Non-pigmented ciliary epithelial cell (primary cell): ENCODE measurements at regions not wholly inside any gene's neighbourhood (a gene's known extent, or its start where the extent isn't known, plus 50 kb on each side); places are given as distances from the start of the nearest gene placed in this dataset.
"Not testable (repeated sequence)": the region's sequence is repeated elsewhere in the genome, so short reads cannot be mapped to it uniquely, and the experiment has no call there.

Source experiments
- DNase-seq: peaks from one replicate; pipeline ENCODE4 v3.0.0-alpha.2; 2010; ENCODE audit warnings: low read depth

- no peak for DNase-seq
Measured at GRCh38 chr5:117624201-117624600, 1049.6 kb upstream of the SEMA6A start.

DNA sequence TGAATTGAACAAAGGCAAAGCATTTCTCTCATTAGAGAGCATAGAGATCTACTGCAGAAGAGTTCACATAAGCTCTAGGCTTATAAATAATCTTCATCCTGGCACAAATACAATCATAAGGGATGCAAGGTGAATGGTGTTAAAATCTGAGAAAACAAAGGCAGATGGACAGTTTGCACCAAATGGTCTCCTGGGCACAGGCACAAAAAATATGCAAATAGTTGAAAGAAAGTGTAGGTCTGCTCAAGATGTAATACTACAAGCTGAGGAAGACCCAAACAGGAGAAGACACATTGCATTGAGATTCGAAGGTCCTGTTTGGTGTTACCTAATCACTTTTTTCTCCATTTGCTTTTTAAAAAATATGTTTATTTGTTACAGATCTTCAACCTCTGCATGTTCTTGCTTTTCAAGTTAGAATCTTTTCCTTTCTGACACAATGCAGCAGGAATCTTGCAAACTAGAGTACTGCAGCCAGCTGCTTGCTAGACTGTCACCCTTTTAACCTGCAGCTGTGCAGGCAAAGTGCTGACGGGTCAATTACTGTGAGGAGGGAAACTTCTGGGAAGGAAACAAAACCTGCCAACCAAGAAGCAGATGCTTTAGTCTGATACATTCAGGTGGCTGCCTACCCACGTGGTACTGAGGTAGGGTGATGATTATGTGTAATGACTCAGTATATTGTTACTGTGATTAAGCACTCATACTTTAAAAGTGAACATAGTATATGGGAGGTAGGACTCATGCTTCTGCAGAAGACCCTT, 1048.6 kb upstream of the SEMA6A start:
- no peak for DNase-seq

- no peak for DNase-seq
Measured at GRCh38 chr5:117621921-117622320, 1047.3 kb upstream of the SEMA6A start.

DNA sequence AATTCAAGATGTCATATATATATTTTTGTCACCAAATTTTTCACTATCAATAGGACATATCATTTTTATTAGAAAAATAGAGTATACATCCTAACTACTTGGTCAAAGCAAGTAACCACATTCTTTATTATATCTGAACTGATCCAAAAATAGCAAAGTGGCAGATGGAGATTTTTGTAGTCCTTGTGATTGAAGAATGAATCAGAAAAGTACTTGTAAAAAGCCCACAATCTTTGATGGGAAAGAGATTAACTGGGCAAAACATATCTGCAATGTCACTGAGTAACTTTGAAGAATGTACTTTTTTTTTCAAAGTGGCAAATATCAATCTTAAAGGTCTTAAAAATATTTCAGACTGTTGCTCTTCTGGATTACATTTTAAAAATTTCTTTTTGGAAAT, 1040.6 kb upstream of the SEMA6A start:
- DNase-seq: no peak

GRCh38 chr5:117614408-117614807, 1039.8 kb upstream of the SEMA6A start:
- DNase-seq: no peak

GRCh38 chr5:117604845-117605244, 1030.2 kb upstream of the SEMA6A start:
- no peak for DNase-seq

- DNase-seq: not testable (repeated sequence)
Measured at GRCh38 chr5:117599811-117600210, 1025.2 kb upstream of the SEMA6A start.

DNA sequence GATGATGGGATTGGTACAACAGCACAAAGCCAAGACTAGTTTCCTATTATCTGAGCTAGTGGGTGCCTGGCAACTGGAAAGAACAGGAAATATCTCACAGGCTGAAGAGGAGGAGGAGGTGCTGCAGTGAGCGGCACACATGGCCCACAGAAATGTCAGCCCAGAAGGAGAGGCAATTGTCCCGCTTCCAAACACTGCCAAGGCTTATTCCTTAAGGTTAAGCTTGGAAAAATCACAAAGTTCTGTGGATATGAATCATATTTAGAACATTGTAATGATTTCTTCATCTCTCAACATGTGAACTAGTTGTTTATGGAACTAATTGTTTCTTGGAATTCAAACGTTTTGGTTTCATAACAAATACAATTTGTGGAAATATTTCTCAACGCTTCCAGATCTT, 1019.5 kb upstream of the SEMA6A start:
- DNase-seq: no peak

DNA sequence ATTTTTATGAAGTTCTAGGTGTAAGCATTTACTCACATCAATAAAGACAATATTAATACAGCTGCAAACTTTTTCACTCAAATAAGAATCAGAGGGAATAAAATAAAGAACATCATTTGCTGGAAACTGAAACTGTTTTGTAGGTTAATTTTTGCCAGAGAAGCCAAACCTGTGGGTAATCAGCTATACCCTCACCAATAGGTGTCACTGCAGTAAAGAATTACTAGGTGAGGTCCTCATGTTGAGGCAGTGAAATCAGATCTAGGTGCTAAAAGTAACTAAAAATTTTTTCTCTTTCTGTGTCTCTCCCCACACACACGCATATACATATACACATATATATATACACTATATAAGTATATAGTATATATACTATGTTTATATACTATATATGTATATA, 1016.3 kb upstream of the SEMA6A start:
- no peak for DNase-seq

DNA sequence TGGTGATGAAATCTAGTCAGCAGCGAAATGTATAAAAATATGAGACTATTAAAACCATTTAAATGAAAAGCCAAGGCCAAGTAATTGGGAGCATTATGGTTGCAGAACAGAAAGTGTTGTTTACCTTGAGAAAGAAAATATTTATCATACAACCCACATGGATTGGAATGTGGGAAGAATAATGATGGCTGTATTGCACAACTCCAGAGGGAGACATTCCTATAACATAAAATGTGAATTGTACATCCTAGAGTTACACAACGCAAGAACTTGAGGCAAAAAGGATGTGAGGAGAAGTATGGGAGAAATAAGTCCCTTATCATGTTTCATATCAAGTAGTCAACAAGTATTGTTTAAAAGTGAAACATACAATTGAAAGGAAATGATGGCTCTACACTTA, 1014.0 kb upstream of the SEMA6A start:
- DNase-seq: no peak

DNA sequence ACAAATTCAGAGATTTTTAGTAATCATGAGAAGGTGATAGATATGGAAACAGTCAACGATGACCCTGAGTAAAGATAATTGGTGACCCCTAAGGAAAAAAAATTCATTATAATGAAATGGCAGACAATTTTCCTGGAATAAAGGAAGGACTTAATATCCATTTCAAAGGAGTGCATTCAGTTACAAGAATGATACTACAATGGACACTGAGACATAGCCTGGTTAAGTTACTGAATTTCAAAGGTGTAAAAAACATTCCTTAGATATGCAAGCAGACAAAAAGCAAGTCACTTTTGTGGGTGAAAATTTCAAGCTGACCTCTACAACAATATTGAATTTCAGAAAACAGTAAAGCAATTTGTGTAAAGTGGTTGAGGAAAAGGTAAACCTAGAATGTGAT, 1012.5 kb upstream of the SEMA6A start:
- DNase-seq: no peak

DNA sequence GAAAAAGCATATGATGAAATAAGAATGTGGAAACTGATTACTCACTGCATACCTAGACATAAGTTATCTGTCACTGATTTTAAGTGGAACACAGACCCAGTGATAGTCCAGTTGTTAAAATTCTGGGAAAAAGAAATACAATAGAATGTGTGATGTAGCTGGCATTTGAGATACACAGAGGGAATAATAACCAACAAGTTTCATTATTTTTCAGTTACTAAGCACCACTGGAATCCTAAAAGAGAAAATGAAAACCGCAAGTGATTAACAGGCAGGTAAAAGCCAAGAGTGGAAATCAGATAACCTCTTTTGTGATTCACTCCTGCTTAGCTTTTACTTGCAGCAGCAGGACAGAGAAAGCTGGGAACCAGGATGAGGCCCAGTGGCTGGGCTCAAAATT, 994.0 kb upstream of the SEMA6A start:
- DNase-seq: no peak

DNA sequence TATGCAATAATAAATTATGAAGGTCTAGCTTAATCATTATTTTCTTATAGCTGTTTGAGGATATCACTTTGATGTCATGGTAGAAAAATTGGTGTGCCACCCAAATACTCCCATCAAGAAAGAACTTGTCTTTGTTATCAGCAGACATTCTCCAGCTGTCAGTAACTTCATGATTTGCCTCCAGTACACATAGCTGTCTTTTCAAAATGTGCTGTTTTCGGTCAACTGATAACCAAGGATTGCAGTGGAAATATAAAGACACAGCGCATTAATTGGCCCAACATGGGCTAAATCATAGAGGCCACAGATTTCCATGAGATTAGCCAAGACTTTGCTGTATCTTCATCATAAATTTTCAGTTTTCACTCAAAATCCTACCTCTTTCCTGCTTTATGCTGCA, 993.5 kb upstream of the SEMA6A start:
- no peak for DNase-seq

GRCh38 chr5:117562647-117563046, 988.0 kb upstream of the SEMA6A start:
- DNase-seq: no peak

DNA sequence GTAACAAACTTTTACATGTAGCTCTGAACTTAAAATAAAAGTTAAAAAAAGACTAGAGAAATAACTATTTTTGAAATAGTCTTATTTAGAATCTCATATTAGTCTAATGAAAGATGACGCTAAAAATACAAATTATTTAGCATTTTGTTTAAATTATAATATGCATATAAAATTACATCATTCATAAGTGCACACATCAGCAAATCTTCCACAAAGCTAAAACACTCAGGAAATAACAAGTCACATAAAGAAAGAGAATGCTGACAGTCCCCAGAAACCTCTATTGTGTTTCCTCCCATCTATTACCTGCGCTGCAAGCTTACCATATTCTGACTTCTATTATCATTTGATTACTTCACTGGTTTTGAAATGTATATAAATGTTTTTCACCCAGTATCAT, 986.9 kb upstream of the SEMA6A start:
- DNase-seq: no peak

GRCh38 chr5:117559005-117559844, 984.6 kb upstream of the SEMA6A start:
- DNase-seq: no peak

DNA sequence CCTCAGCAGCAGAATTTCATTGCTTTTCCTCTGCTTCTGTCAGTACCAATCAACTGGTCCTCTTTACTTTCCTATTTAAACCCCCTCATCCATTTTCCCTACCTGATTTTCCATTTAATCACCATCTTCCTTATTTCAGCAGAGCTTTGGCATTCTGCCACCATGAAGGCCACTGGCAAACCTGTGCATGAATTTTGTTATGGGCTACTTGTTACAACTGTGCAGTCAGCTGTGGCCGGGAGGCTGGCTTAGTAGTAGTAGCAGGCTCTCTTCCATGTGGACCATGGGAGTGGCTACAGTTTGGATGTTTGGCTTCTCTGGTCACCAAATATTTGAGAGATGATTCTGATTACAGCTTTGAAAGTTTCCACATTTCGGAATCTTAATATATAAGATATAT, 976.6 kb upstream of the SEMA6A start:
- no peak for DNase-seq

GRCh38 chr5:117547192-117547591, 972.6 kb upstream of the SEMA6A start:
- DNase-seq: no peak

GRCh38 chr5:117539692-117540091, 965.1 kb upstream of the SEMA6A start:
- DNase-seq: no peak

DNA sequence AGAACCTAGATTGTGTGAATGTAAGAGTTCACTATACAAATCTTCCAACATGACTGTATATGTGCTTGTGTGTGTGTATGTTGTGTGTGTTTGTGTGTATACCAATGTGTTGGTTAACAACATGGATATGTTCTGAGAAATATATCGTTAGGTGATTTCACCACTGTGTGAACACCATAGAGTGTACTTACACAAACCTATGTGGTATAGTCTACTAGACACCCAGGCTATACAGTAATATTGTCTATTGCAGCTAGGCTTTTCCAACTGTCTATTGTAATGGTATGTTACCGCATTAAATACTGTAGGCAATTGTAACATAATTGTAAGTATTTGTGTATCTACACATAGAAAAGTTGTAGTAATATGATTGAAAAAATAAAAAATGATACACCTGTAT, 959.2 kb upstream of the SEMA6A start:
- no peak for DNase-seq

DNA sequence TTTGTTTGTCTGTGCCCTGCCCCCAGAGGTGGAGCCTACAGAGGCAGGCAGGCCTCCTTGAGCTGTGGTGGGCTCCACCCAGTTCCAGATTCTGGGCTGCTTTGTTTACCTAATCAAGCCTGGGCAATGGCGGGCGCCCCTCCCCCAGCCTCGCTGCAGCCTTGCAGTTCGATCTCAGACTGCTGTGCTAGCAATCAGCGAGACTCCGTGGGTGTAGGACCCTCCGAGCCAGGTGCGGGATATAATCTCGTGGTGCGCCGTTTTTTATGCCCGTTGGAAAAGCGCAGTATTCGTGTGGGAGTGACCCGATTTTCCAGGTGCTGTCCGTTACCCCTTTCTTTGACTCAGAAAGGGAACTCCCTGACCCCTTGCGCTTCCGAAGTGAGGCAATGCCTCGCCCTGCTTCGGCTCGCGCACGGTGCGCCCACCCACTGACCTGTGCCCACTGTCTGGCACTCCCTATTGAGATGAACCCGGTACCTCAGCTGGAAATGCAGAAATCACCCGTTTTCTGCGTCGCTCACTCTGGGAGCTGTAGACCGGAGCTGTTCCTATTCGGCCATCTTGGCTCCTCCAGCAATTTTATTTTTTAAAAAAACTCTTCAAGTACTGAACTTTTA, 958.5 kb upstream of the SEMA6A start:
- DNase-seq: not testable (repeated sequence)

DNA sequence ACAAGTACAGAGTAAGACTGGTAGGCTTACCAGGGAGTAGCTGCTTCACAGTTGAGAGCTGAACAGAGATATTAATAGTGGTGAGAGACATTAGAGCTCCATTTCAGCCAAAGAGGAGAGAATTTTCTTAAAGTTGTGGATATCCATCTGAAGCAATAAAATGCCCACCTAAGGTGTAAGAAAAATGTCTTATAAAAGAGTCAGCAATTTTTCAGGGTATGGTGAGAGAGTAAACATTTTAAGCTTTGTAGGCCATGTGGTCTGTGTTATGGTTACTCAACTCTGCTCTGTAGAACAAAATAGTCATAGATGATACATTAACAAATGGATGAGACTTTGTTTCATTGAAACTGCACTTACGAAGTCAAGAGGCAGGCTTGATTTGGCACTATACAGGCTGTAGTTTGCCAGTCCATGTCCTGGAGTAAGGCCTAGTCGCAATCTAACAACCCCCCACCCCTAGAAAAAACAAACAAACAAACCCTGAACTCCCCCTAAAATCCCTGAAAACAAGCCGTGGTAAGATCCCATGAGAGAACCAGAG, 945.4 kb upstream of the SEMA6A start:
- no peak for DNase-seq

DNA sequence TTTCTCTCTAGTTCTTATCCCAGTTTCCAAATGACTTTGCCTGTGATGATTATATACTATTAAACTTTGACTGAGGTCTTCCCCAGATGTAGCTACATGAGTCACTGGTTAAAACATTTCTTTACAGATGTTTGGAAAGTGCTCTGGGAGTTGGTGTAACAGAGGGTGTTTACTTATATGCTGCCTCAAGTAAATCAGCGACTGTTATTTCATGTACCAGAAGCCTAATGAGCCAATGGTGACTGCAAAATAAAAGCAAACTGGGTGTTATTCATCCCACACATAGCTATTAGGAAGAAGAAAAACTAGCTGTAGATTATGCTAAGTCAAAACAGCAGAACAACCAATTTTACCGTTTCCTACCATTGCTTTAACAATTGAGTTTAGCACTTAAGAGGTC, 929.7 kb upstream of the SEMA6A start:
- DNase-seq: no peak
